Right lobe of liver (tissue), 6 donors: ENCODE measurements at regions not wholly inside any gene's neighbourhood (a gene's known extent, or its start where the extent isn't known, plus 50 kb on each side); places are given as distances from the start of the nearest gene placed in this dataset.

Experiments used
- ATAC-seq, 4 donors: fragments of 200-7000 bp; cut with Tn5 transposase; one replicate each; pipeline ENCODE4 v1.9.1; 2020; ENCODE audit warnings: mild to moderate bottlenecking in 4 of 4, moderate library complexity in 4 of 4
- DNase-seq, 3 donors: peaks; one replicate each; pipeline ENCODE4 v3.0.0-alpha.2; 2020
- H3K27ac ChIP-seq, 3 donors: fragments of 200-600 bp; one replicate each; pipeline ENCODE4 v1.8.0; 2022
- H3K27me3 ChIP-seq, 2 donors: fragments of 200-600 bp; one replicate each; pipeline ENCODE4 v1.8.0; 2022
- H3K36me3 ChIP-seq, 4 donors: fragments of 200-600 bp; sonication (generic) in 1 of 4; one replicate each; pipeline versions ENCODE4 v1.5.1 to v1.8.0; 2017 to 2022; ENCODE audit warnings: control low read depth in 1 of 4
- H3K4me1 ChIP-seq, 4 donors: fragments of 200-600 bp; sonication (generic) in 1 of 4; one replicate each; pipeline versions ENCODE4 v1.5.1 to v1.8.0; 2017 to 2022; ENCODE audit warnings: control low read depth in 1 of 4
- H3K4me3 ChIP-seq, 3 donors: fragments of 200-600 bp; one replicate each; pipeline ENCODE4 v1.8.0; 2022
- H3K9me3 ChIP-seq, 4 donors: fragments of 200-600 bp; sonication (generic) in 1 of 4; one replicate each; pipeline versions ENCODE4 v1.5.1 to v1.8.0; 2017 to 2022; ENCODE audit warnings: control low read depth in 1 of 4
- POLR2A ChIP-seq: fragments of 450-650 bp; IDR thresholded peaks from one replicate; pipeline ENCODE4 v1.6.1; 2017; ENCODE audit warnings: antibody characterized with exemption, mild to moderate bottlenecking
- WGBS: methylation state at CpG from one replicate; pipeline ENCODE4 v1.1.6; 2018; ENCODE audit warnings: low coverage, low lambda C conversion rate; ENCODE audit not compliant: insufficient coverage; ENCODE audit errors: missing lambda C conversion rate; 5-methylcytosine and 5-hydroxymethylcytosine counted together
- intact Hi-C, 2 donors: fragments of 100-400 bp; cut with DNase I; formaldehyde crosslinking; loops; one replicate each; pipeline versions ENCODE4 v1.11.2 to v1.14.1; 2022
- TF ChIP-seq, protein P1 (sequence below), 4 donors: fragments of 200-600 bp in 3 of 4; fragments of 450-650 bp in 1 of 4; IDR thresholded peaks; one replicate each; pipeline versions ENCODE4 v1.5.1 to v1.8.0; 2016 to 2022; ENCODE audit warnings: antibody characterized with exemption in 4 of 4, mild to moderate bottlenecking in 2 of 4
- donor health status: DM: no; HTN: yes; CAD: no.
- donor health status: DM: no; HTN: no; CAD: no.
- donor health status: DM: no; HTN: no; CAD: no.
- donor health status: DM: no; HTN: yes; CAD: no.
- donor health status: DM: no; HTN: yes; CAD: no.

DNA sequence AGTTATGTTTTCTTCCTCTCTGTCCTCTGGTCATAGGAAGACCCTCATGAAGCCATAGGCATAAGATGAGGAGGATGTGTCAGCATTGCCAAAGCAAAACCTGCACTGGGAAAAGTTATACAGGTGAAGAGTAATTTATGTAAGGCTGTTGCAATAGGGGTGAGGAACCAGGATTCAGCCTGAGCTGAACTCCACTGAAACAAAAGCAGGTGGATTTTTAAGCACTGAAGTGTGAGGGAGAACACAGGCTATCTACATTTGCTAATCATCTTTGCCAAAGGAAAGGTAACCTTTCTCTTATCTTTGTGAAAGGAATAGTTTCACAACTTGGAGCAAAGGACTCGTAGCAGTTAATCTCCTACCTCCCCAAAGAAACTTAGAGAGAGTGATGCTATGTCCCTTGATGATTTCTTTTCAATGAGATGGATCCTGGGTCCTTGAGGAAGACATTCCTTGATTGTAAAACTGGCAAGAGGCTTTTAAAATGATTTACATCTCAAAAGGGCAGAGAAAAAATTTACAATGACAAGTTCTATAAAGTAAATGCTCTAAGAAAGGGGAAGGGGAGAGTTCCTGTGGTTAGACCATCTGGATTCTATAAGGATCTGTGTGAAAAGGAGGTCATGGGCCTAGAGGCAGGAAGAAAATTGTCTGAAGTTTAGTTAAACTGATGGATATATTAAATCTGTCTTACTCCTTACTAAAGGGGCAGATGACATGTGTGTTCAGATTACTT lies 385.4 kb upstream of the CDH7 start:
- no peaks in the 10 kb centered on the region for H3K9me3 ChIP-seq
- no peaks in the 10 kb centered on the region for H3K4me1 ChIP-seq
- intact Hi-C loops, result no loop called here
- H3K27me3 ChIP-seq, result no peaks in the 10 kb centered on the region
- H3K36me3 ChIP-seq, result no peaks in the 10 kb centered on the region
- no peak for TF ChIP-seq POLR2A
- TF ChIP-seq, protein P1, sequence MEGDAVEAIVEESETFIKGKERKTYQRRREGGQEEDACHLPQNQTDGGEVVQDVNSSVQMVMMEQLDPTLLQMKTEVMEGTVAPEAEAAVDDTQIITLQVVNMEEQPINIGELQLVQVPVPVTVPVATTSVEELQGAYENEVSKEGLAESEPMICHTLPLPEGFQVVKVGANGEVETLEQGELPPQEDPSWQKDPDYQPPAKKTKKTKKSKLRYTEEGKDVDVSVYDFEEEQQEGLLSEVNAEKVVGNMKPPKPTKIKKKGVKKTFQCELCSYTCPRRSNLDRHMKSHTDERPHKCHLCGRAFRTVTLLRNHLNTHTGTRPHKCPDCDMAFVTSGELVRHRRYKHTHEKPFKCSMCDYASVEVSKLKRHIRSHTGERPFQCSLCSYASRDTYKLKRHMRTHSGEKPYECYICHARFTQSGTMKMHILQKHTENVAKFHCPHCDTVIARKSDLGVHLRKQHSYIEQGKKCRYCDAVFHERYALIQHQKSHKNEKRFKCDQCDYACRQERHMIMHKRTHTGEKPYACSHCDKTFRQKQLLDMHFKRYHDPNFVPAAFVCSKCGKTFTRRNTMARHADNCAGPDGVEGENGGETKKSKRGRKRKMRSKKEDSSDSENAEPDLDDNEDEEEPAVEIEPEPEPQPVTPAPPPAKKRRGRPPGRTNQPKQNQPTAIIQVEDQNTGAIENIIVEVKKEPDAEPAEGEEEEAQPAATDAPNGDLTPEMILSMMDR (IDR thresholded peaks at IDR 0.05), result no peak
- WGBS, result 0% methylated on average over 1 of the region's 1 CpG
- DNase-seq (no peak), ATAC-seq (no peak)
- no peak overlapping the region for H3K27ac ChIP-seq
- H3K4me3 ChIP-seq, result no peak overlapping the region

DNA sequence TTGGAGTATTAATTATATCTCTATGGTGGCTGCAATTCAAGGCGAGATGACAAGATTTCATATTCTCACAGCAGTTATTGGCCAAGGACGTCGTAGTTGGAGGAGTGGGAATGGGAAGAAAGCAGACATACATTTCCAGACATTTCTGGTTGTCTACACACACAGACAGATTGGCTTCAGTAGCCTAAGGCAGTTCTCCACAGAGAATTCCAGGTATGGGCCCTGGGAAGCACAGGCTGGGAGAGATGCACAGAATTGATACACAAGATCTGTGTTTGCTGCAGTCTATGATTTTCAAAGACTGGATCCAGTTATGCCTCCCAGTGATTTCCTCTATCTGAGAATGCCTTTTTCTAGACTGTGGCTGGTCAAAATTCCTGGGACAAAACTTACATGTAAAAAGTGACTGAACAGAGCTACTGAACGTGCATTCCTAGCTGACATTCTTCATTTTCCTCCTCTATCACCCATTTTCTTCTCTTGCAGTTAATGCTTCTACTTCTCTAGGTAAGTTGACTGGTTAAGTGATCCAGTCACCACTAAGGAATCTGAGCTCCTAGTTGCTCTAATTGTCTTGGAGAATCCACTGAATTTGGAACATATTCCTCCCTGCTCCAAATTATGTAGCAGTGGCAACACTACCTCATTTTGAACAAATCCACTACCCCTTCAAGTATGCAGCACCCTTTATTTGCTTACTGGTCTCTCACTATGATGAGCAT lies 386.7 kb upstream of the CDH7 start:
- intact Hi-C loops, result no loop called here
- 44% methylated on average over 4 of the region's 4 CpGs for WGBS
- H3K27me3 ChIP-seq, result no peaks in the 10 kb centered on the region
- no peak overlapping the region for H3K4me3 ChIP-seq
- H3K36me3 ChIP-seq, result no peaks in the 10 kb centered on the region
- DNase-seq, result no peak
- no peak overlapping the region for H3K27ac ChIP-seq
- H3K9me3 ChIP-seq, result no peaks in the 10 kb centered on the region
- no peak for TF ChIP-seq POLR2A
- TF ChIP-seq, protein P1 (IDR thresholded peaks at IDR 0.05), result no peak
- no peak for ATAC-seq
- H3K4me1 ChIP-seq, result no peaks in the 10 kb centered on the region

DNA sequence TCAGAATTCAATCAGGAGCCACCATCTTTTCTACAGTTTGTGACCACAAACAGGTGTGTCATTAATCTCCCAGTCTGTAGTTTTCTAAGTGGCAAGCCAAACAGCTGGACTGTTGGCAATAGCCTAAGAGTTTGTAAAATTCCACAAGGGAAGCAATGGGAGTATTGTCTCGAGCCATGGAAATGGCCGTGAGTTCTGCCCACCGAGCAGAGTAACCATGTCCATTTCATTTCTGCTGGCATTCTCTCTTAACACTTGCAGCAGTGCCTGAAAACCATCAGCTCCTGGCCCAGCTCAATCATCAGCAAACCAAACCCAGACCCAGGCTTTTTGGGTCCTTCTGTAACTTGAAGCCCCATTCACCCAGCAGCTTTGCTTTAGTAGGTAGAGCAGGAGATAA lies 387.8 kb upstream of the CDH7 start:
- TF ChIP-seq, protein P1 (IDR thresholded peaks at IDR 0.05), result no peak
- TF ChIP-seq POLR2A, result no peak
- H3K9me3 ChIP-seq, result no peaks in the 10 kb centered on the region
- no peak overlapping the region for H3K4me3 ChIP-seq
- 80% methylated on average over 2 of the region's 3 CpGs for WGBS
- DNase-seq (no peak), ATAC-seq (no peak)
- intact Hi-C loops, result no loop called here
- no peaks in the 10 kb centered on the region for H3K36me3 ChIP-seq
- no peak overlapping the region for H3K27ac ChIP-seq
- no peaks in the 10 kb centered on the region for H3K4me1 ChIP-seq
- no peaks in the 10 kb centered on the region for H3K27me3 ChIP-seq

DNA sequence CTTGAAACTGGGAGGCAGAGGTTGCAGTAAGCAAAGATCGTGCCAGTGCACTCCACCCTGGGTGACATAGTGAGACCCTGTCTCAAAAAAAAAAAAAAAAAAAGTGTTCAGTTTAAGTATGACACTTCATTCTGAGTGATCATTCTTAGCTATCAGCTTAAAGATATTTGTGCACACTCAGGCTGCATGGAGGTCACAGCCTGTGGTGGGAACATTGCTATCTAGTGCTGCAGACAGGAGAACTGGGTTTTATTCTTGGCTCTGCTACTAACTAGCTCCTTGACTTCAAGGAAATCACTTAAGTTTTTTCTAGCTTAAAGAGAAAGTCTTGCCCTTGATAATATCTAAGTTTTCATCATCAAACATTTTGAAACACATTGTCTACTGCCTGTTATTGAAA lies 391.3 kb upstream of the CDH7 start:
- DNase-seq (no peak), ATAC-seq (no peak)
- Histone ChIP-seq H3K27me3 (no peaks in the 10 kb centered on the region), H3K4me1 (no peaks in the 10 kb centered on the region), H3K27ac (no peak overlapping the region), H3K36me3 (no peaks in the 10 kb centered on the region), H3K9me3 (no peaks in the 10 kb centered on the region), H3K4me3 (no peak overlapping the region)
- intact Hi-C loops, result no loop called here
- 69% methylated on average over 1 of the region's 1 CpG for WGBS
- TF ChIP-seq, protein P1 (IDR thresholded peaks at IDR 0.05), result no peak
